Neural cell (in vitro differentiated cells): ENCODE measurements at regions not wholly inside any gene's neighbourhood (a gene's known extent, or its start where the extent isn't known, plus 50 kb on each side); places are given as distances from the start of the nearest gene placed in this dataset.

Experiments
- H2AFZ ChIP-seq: fragments of 200-600, 300-800 bp; sonication (generic), shearing (Covaris generic); 2 replicates; pipeline ENCODE4 v1.6.0; 2014; ENCODE audit warnings: low read depth, mild to moderate bottlenecking, antibody characterized with exemption, low read length, moderate library complexity
- H3F3A ChIP-seq: fragments of 200-600 bp; shearing (Covaris generic); 2 replicates; pipeline ENCODE4 v1.6.1; 2016; ENCODE audit warnings: mild to moderate bottlenecking, moderate library complexity, mixed read lengths, antibody characterized with exemption, low read length; ENCODE audit not compliant: insufficient read depth, poor library complexity, severe bottlenecking
- H3K27ac ChIP-seq: fragments of 200-600, 300-800 bp; sonication (generic), shearing (Covaris generic); 2 replicates; pipeline ENCODE4 v1.5.1; 2014; ENCODE audit warnings: mild to moderate bottlenecking, low read length, moderate library complexity
- H3K27me3 ChIP-seq: fragments of 300-800, 200-600 bp; sonication (generic), shearing (Covaris generic); 2 replicates; pipeline ENCODE4 v1.6.0; 2014; ENCODE audit warnings: mild to moderate bottlenecking, low read depth, low read length, moderate library complexity; ENCODE audit not compliant: insufficient read depth
- H3K36me3 ChIP-seq: fragments of 300-800, 200-600 bp; sonication (generic), shearing (Covaris generic); 2 replicates; pipeline ENCODE4 v1.5.1; 2014; ENCODE audit warnings: mild to moderate bottlenecking, antibody characterized with exemption, low read length, moderate library complexity; ENCODE audit not compliant: insufficient read depth
- H3K4me2 ChIP-seq: fragments of 300-800, 200-600 bp; sonication (generic), shearing (Covaris generic); 2 replicates; pipeline ENCODE4 v1.6.0; 2014; ENCODE audit warnings: mild to moderate bottlenecking, low read length
- H3K4me3 ChIP-seq: fragments of 300-800, 200-600 bp; sonication (generic), shearing (Covaris generic); 2 replicates; pipeline ENCODE4 v1.5.1; 2014; ENCODE audit warnings: mild to moderate bottlenecking, low read length, moderate library complexity
- H3K79me2 ChIP-seq: fragments of 200-600 bp; shearing (Covaris generic); replicated peaks from 2 replicates; pipeline ENCODE4 v1.6.0; 2014; ENCODE audit warnings: mild to moderate bottlenecking, low read length, moderate library complexity; ENCODE audit not compliant: insufficient read depth
- H3K9ac ChIP-seq: fragments of 300-800, 200-600 bp; sonication (generic), shearing (Covaris generic); 2 replicates; pipeline ENCODE4 v1.6.1; 2016; ENCODE audit warnings: mild to moderate bottlenecking, low read length, mixed read lengths
- H3K9me2 ChIP-seq: fragments of 200-600 bp; shearing (Covaris generic); 2 replicates; pipeline ENCODE4 v1.6.1; 2016; ENCODE audit warnings: mild to moderate bottlenecking, low read length, mixed read lengths; ENCODE audit not compliant: insufficient read depth
- H3K9me3 ChIP-seq: fragments of 200-600, 300-800 bp; sonication (generic), shearing (Covaris generic); 2 replicates; pipeline ENCODE4 v1.6.1; 2016; ENCODE audit warnings: mild to moderate bottlenecking, mixed run types, low read length, moderate library complexity, mixed read lengths
- H4K20me1 ChIP-seq: fragments of 200-600 bp; shearing (Covaris generic); 2 replicates; pipeline ENCODE4 v1.6.1; 2016; ENCODE audit warnings: mild to moderate bottlenecking, mixed run types; ENCODE audit not compliant: insufficient read depth
- CTCF ChIP-seq: fragments of 450-650 bp; IDR thresholded peaks from 2 replicates; pipeline ENCODE4 v1.5.1; 2014; ENCODE audit warnings: antibody characterized with exemption, mild to moderate bottlenecking, moderate library complexity; ENCODE audit not compliant: poor library complexity, severe bottlenecking
- EP300 ChIP-seq: fragments of 450-650 bp; conservative IDR thresholded peaks from 2 replicates; pipeline ENCODE4 v1.6.1; 2014; ENCODE audit warnings: antibody characterized with exemption, mild to moderate bottlenecking, moderate library complexity; ENCODE audit not compliant: poor library complexity, severe bottlenecking
- EZH2 ChIP-seq: fragments of 200-600, 300-800 bp; shearing (Covaris generic), sonication (generic); IDR thresholded peaks from 2 replicates; pipeline ENCODE4 v1.6.1; 2014; ENCODE audit warnings: antibody characterized with exemption, low read length, borderline replicate concordance, mild to moderate bottlenecking; ENCODE audit not compliant: insufficient read depth, poor library complexity, severe bottlenecking
- MXI1 ChIP-seq: fragments of 450-650 bp; conservative IDR thresholded peaks from 2 replicates; pipeline ENCODE4 v1.6.1; 2014; ENCODE audit warnings: antibody characterized with exemption, mild to moderate bottlenecking; ENCODE audit not compliant: poor library complexity, severe bottlenecking
- POLR2AphosphoS5 ChIP-seq: IDR thresholded peaks from 2 replicates; pipeline ENCODE4 v1.6.1; 2012
- RAD21 ChIP-seq: fragments of 450-650 bp; conservative IDR thresholded peaks from 2 replicates; pipeline ENCODE4 v1.6.1; 2014; ENCODE audit warnings: antibody characterized with exemption, mild to moderate bottlenecking, moderate library complexity
- SMC3 ChIP-seq: fragments of 450-650 bp; conservative IDR thresholded peaks from 2 replicates; pipeline ENCODE4 v1.6.1; 2014; ENCODE audit warnings: antibody characterized with exemption, mild to moderate bottlenecking, moderate library complexity; ENCODE audit not compliant: poor library complexity
- TAF1 ChIP-seq: IDR thresholded peaks from 2 replicates; pipeline ENCODE4 v1.6.1; 2012; ENCODE audit warnings: low read depth
- TF ChIP-seq, protein P1 (sequence below): IDR thresholded peaks from 2 replicates; pipeline ENCODE4 v1.6.1; 2012; ENCODE audit warnings: borderline replicate concordance

- Histone ChIP-seq H3F3A (no peaks in the 10 kb centered on the region), H3K27ac (no peak overlapping the region), H3K9me3 (no peaks in the 10 kb centered on the region), H3K79me2 (no peaks in the 10 kb centered on the region), H3K36me3 (no peaks in the 10 kb centered on the region), H4K20me1 (no peaks in the 10 kb centered on the region), H2AFZ (no peak overlapping the region), H3K4me3 (no peak overlapping the region), H3K9ac (no peak overlapping the region), H3K4me2 (no peak overlapping the region), H3K27me3 (no peaks in the 10 kb centered on the region), H3K9me2 (no peaks in the 10 kb centered on the region)
- TF ChIP-seq SMC3 (no peak), CTCF (no peak), EZH2 (no peak), EP300 (no peak), TAF1 (no peak), POLR2AphosphoS5 (no peak), MXI1 (no peak), RAD21 (no peak)
- TF ChIP-seq, protein P1, sequence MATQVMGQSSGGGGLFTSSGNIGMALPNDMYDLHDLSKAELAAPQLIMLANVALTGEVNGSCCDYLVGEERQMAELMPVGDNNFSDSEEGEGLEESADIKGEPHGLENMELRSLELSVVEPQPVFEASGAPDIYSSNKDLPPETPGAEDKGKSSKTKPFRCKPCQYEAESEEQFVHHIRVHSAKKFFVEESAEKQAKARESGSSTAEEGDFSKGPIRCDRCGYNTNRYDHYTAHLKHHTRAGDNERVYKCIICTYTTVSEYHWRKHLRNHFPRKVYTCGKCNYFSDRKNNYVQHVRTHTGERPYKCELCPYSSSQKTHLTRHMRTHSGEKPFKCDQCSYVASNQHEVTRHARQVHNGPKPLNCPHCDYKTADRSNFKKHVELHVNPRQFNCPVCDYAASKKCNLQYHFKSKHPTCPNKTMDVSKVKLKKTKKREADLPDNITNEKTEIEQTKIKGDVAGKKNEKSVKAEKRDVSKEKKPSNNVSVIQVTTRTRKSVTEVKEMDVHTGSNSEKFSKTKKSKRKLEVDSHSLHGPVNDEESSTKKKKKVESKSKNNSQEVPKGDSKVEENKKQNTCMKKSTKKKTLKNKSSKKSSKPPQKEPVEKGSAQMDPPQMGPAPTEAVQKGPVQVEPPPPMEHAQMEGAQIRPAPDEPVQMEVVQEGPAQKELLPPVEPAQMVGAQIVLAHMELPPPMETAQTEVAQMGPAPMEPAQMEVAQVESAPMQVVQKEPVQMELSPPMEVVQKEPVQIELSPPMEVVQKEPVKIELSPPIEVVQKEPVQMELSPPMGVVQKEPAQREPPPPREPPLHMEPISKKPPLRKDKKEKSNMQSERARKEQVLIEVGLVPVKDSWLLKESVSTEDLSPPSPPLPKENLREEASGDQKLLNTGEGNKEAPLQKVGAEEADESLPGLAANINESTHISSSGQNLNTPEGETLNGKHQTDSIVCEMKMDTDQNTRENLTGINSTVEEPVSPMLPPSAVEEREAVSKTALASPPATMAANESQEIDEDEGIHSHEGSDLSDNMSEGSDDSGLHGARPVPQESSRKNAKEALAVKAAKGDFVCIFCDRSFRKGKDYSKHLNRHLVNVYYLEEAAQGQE = no peak
Measured at GRCh38 chr10:124165311-124165710, 71.9 kb upstream of the CHST15 start.

DNA sequence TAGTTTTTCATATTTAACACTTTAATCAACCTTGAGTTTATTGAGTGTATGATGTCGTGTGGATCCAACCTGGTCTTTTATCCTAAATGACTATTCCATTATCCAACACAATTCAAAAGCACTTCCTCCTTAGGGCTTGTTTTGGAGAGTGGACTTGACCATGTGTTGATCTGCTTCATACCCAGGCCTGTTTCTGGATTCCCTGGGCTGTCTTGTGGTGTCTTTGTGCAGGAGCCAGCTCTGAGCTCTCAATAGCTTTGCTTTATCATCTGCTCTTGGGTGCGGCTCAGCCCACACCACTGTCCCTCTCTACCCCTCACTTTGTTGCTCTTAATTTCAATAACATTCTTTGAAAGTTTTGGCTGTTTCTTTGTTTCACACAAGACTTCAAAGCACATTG lies 70.9 kb upstream of the CHST15 start:
- H3K9ac ChIP-seq = no peak overlapping the region
- H3K27me3 ChIP-seq = no peaks in the 10 kb centered on the region
- no peaks in the 10 kb centered on the region for H3K36me3 ChIP-seq
- H3K79me2 ChIP-seq = no peaks in the 10 kb centered on the region
- no peak overlapping the region for H2AFZ ChIP-seq
- no peak overlapping the region for H3K4me2 ChIP-seq
- TF ChIP-seq CTCF (no peak), MXI1 (no peak), POLR2AphosphoS5 (no peak), EP300 (no peak), TAF1 (no peak), RAD21 (no peak), EZH2 (no peak), SMC3 (no peak)
- TF ChIP-seq, protein P1 = no peak
- H3K9me3 ChIP-seq = no peaks in the 10 kb centered on the region
- no peaks in the 10 kb centered on the region for H4K20me1 ChIP-seq
- H3K27ac ChIP-seq = no peak overlapping the region
- H3K4me3 ChIP-seq = no peak overlapping the region
- no peaks in the 10 kb centered on the region for H3F3A ChIP-seq
- no peaks in the 10 kb centered on the region for H3K9me2 ChIP-seq
